ENCODE measurements at regions not wholly inside any gene's neighbourhood (a gene's known extent, or its start where the extent isn't known, plus 50 kb on each side); places are given as distances from the start of the nearest gene placed in this dataset.

DNA sequence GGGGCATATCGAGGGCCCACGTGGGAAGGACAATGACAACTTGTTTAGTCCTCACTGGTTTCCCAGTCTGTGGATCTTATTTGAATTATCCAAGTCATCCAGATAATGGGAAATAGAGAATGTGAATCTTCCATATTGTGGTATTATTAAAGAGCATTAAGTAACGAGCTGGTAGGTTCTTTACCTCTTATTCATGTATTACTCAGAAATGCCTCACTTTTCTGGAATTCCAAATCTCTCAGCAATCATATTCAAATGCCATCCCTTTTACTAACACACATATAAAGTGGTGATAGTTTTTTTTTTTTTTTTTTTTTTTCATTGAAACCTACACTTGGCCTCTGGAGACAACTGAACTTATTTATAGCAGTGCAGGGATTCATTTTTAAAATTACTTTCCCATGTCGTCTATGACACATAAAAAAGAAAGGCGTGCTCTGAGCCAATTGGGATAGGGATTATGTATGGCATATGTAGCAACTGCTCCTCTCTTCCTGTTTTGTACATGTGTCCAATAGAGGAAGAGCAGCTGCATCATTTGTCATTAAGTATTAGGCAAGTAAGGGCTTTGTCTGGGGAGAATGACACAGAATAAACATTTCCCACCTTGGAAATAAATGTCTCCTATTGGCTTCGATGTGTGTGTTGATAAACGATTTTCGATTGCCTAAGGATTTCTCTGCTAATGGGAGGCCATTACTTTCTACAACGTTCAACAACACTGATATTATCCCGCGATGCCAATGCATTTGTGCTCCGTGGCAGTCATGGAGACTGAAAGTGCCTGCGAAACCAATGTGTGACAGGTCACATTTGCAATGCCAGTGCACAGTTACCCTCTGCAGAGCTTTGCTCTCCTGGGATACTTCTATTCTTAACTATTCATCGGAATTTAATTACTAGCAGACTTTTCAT lies 78.6 kb upstream of the IFNG-AS1 start:
- peak; percentile 78 for DNase-seq (ENCODE audit: low spot score)
- POLR2A ChIA-PET (ENCODE audit: low non-redundant PET) = no interaction called here
- CTCF ChIA-PET = interaction anchor here (0.6 kb wide), 1 partner anchor 19 kb away, joined by 6 read pairs; no protein-coding TSS in a partner anchor
- no peak for TF ChIP-seq CTCF (conservative IDR thresholded peaks at IDR 0.05; ENCODE audit: low read depth)
- H3K27ac ChIP-seq = peak overlapping the region; percentile 67; the same call in 1 of the 2 replicates

DNA sequence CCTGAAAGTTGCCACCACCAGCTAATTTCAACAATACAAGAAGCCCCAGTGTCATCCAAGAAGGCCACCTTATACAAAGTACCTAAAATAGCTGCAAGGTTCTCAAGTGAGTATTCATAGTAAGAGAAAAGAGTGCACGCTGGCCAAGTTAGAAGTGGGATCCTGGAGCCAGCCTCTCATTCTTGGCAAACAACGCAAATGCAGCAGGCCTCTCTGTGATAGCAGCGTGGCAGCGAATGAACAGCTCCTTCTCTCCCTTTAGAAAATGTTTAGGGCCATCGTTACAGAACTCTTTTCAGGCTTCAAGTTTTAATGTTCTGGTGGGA lies 78.0 kb upstream of the IFNG-AS1 start:
- H3K27ac ChIP-seq = peak overlapping the region; percentile 67; the same call in 1 of the 2 replicates

GRCh38 chr12:67911789-67912188 lies 77.5 kb upstream of the IFNG-AS1 start:
- H3K27ac ChIP-seq = no peak overlapping the region
- POLR2A ChIA-PET (ENCODE audit: low non-redundant PET) = no interaction called here
- DNase-seq (ENCODE audit: low spot score) = no peak
- no peak for TF ChIP-seq CTCF (conservative IDR thresholded peaks at IDR 0.05; ENCODE audit: low read depth)
- CTCF ChIA-PET = no interaction called here

More for the DNA sequence above, 78.0 kb upstream of the IFNG-AS1 start:
- TF ChIP-seq CTCF (conservative IDR thresholded peaks at IDR 0.05; ENCODE audit: low read depth) = no peak
- ChIA-PET POLR2A (ENCODE audit: low non-redundant PET) (no interaction called here), CTCF (no interaction called here)
- DNase-seq (ENCODE audit: low spot score) = no peak

GRCh38 chr12:67915335-67915851 lies 73.9 kb upstream of the IFNG-AS1 start:
- DNase-seq (ENCODE audit: low spot score) = no peak
- no peak overlapping the region for H3K27ac ChIP-seq
- ChIA-PET CTCF (no interaction called here), POLR2A (ENCODE audit: low non-redundant PET) (no interaction called here)
- no peak for TF ChIP-seq CTCF (conservative IDR thresholded peaks at IDR 0.05; ENCODE audit: low read depth)

DNA sequence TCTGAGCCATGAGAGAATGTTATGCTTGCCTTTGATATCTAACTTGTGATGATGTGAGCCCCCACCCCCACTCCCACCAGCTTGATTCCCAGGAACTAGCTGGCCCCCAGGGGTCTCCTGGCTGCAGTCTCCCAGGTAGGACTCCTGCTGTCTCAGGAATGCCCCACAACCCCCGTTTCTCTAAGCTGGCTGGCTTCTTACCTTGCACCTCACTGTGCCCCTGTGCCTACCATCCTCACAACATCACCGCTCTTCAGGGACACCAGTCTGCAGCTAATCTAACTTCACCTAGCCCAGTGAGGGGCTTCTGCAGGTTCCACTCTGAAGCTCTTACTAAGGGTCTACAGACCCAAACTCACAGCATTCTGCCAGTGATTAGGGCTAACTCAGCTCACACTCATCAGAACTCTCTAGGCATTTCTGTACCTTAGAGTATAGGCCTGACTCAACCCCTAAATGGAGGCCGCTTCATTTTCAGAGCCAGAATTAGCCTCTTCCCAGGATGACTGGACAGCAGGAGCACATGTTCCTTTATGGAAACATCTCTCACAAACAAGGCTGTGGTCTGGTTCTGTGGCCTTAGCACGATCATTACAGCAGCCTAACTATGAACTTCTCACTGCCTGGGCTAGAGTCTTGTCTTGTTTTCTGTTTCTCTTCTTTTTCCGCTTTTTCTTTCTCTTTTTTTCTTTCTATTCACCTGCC lies 72.8 kb upstream of the IFNG-AS1 start:
- TF ChIP-seq CTCF (conservative IDR thresholded peaks at IDR 0.05; ENCODE audit: low read depth) = no peak
- ChIA-PET POLR2A (ENCODE audit: low non-redundant PET) (no interaction called here), CTCF (no interaction called here)
- no peak overlapping the region for H3K27ac ChIP-seq
- DNase-seq (ENCODE audit: low spot score) = no peak

GRCh38 chr12:67917811-67918210 lies 71.4 kb upstream of the IFNG-AS1 start:
- no peak for TF ChIP-seq CTCF (conservative IDR thresholded peaks at IDR 0.05; ENCODE audit: low read depth)
- ChIA-PET POLR2A (ENCODE audit: low non-redundant PET) (no interaction called here), CTCF (interaction anchor here (0.6 kb wide), 1 partner anchor 579 kb away, joined by 4 read pairs; no protein-coding TSS in a partner anchor)
- DNase-seq (ENCODE audit: low spot score) = no peak
- no peak overlapping the region for H3K27ac ChIP-seq
